Ovary (tissue), 3 donors: ENCODE measurements at regions not wholly inside any gene's neighbourhood (a gene's known extent, or its start where the extent isn't known, plus 50 kb on each side); places are given as distances from the start of the nearest gene placed in this dataset.

ENCODE experiments used
- CTCF ChIP-seq, 3 donors: fragments of 450-650 bp in 2 of 3; fragments of 200-600 bp in 1 of 3; IDR thresholded peaks; one replicate each; pipeline versions ENCODE4 v1.5.1 to v1.8.0; 2016 to 2022; ENCODE audit warnings: antibody characterized with exemption in 3 of 3, mild to moderate bottlenecking in 1 of 3
- EP300 ChIP-seq: sonication (generic); formaldehyde crosslinking; IDR thresholded peaks from one replicate; pipeline ENCODE4 v1.6.1; 2017; ENCODE audit warnings: antibody characterized with exemption
- POLR2A ChIP-seq: fragments of 450-650 bp; IDR thresholded peaks from one replicate; pipeline ENCODE4 v1.6.1; 2017; ENCODE audit warnings: antibody characterized with exemption, mild to moderate bottlenecking, moderate library complexity
- donor health status: DM: no; HTN: no; CAD: no.

DNA sequence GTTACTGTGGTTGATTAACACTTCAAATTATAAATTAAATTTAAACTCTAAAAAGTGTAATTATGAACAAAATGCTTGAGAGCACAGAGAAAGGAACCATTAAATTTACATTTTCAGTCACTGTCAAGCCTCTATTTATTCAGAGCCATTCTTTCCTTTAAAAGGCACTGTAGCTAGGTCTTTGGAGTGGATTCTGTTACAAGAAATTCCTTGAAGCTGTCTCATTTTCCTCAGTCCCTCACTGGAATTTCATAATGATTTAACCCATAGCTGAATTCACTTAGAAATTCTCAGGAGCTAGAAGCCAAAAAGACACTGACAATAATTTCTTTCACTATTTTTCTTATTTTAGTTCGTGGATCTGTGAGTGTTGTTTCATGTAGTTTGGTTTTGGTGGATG is 81.2 kb upstream of the TCF12 start:
- TF ChIP-seq POLR2A (no peak), CTCF (IDR thresholded peaks at IDR 0.05) (no peak), EP300 (no peak)
